ENCODE measurements at regions not wholly inside any gene's neighbourhood (a gene's known extent, or its start where the extent isn't known, plus 50 kb on each side); places are given as distances from the start of the nearest gene placed in this dataset.
A peak's percentile ranks its signal among the peaks of the same experiment; 100 is the strongest.

GRCh38 chr12:105847068-105847467 lies 291.7 kb downstream of the NUAK1 start:
- DNase-seq (ENCODE audit: low spot score): no peak

- no peak for DNase-seq (ENCODE audit: low spot score)
Measured at GRCh38 chr12:105848286-105848685, 290.5 kb downstream of the NUAK1 start.

- DNase-seq (ENCODE audit: low spot score): no peak
Measured at GRCh38 chr12:105850103-105850968, 288.4 kb downstream of the NUAK1 start.

- no peak for DNase-seq (ENCODE audit: low spot score)
Measured at GRCh38 chr12:105852496-105852895, 286.3 kb downstream of the NUAK1 start.

GRCh38 chr12:105852951-105853350 lies 285.8 kb downstream of the NUAK1 start:
- no peak for DNase-seq (ENCODE audit: low spot score)

GRCh38 chr12:105854071-105854470 lies 284.7 kb downstream of the NUAK1 start:
- no peak for DNase-seq (ENCODE audit: low spot score)

GRCh38 chr12:105855361-105856047 lies 283.2 kb downstream of the NUAK1 start:
- DNase-seq (ENCODE audit: low spot score): no peak

GRCh38 chr12:105856048-105856405 lies 282.7 kb downstream of the NUAK1 start:
- no peak for DNase-seq (ENCODE audit: low spot score)

- peak; percentile 33 for DNase-seq (ENCODE audit: low spot score)
Measured at GRCh38 chr12:105858981-105859710, 279.6 kb downstream of the NUAK1 start.

GRCh38 chr12:105860561-105861207 lies 278.1 kb downstream of the NUAK1 start:
- DNase-seq (ENCODE audit: low spot score): no peak

GRCh38 chr12:105861227-105861626 lies 277.5 kb downstream of the NUAK1 start:
- no peak for DNase-seq (ENCODE audit: low spot score)

GRCh38 chr12:105862163-105862821 lies 276.5 kb downstream of the NUAK1 start:
- no peak for DNase-seq (ENCODE audit: low spot score)

- DNase-seq (ENCODE audit: low spot score): no peak
Measured at GRCh38 chr12:105864316-105864715, 274.4 kb downstream of the NUAK1 start.

- peak; percentile 15 for DNase-seq (ENCODE audit: low spot score)
Measured at GRCh38 chr12:105864901-105865300, 273.9 kb downstream of the NUAK1 start.

- no peak for DNase-seq (ENCODE audit: low spot score)
Measured at GRCh38 chr12:105865886-105866285, 272.9 kb downstream of the NUAK1 start.

- DNase-seq (ENCODE audit: low spot score): no peak
Measured at GRCh38 chr12:105874121-105874520, 264.6 kb downstream of the NUAK1 start.

GRCh38 chr12:105876396-105876927 lies 262.3 kb downstream of the NUAK1 start:
- DNase-seq (ENCODE audit: low spot score): peak; percentile 25

GRCh38 chr12:105878964-105879363 lies 259.8 kb downstream of the NUAK1 start:
- no peak for DNase-seq (ENCODE audit: low spot score)

- no peak for DNase-seq (ENCODE audit: low spot score)
Measured at GRCh38 chr12:105880824-105881388, 257.8 kb downstream of the NUAK1 start.

GRCh38 chr12:105882404-105882803 lies 256.4 kb downstream of the NUAK1 start:
- peak; percentile 59 for DNase-seq (ENCODE audit: low spot score)

GRCh38 chr12:105887131-105887530 lies 251.6 kb downstream of the NUAK1 start:
- no peak for DNase-seq (ENCODE audit: low spot score)
